ENCODE measurements at regions not wholly inside any gene's neighbourhood (a gene's known extent, or its start where the extent isn't known, plus 50 kb on each side); places are given as distances from the start of the nearest gene placed in this dataset.

DNA sequence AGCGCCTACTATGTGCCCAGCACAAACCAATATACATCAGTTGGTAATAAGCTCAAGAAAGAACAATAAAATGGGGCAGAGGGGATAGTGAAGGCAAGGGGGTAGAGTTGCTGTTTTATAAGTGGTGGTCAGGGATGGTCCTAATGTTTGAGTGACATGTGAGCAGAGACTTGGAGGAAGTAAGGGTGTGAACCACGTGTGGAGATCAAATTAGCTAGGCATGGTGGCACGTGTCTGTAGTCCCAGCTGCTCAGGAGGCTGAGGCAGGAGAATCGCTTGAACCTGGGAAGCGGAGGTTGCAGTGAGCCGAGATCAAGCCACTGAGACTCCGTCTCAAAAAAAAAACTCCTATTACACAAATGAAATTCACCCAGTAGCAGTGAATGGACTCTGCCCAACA, 56.5 kb downstream of the IRX6 start:
- no peak for DNase-seq

DNA sequence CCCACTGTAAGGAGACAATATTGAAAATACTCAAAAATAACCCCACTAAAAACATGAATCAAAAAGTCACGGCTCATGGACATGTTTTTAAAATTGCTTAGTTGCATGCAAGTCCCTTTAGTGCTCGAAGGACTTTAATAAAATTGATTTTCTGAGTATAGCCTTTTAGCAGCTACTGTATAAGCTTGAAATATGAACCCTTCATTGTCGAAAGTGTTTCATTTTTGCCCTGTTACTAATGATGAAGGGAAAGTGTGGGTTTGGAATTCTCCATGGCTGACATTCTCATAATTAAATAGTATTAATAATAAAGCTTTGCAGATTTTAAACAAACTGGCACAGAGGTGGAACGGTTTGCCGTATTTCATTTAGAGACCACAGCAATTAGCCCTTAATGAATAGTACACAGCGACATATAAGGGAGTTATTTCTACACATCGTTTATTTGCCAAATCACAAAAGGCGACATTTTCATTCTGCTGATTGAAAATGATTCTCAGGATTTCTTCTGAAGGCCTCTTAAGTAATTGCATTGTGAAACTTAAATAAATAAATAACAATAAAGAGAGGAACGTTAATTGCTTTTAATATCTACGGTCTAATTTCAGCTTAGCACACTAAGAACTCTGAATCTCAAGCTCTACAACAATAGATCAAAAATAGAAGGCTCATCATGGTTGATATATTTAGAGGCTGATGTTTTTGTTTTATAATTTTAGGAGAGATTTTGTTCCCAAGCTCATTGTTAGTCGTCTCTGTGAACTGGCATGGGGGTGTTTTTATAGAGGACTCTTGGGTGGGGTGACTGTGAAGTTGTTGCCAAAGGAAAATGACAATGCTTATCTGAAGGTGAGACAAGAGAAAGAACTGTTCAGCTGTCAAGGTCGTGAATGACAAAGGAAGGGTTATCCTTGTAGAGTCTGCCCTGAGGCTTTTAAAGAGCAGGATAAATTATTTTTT, 60.6 kb downstream of the IRX6 start:
- DNase-seq = no peak

DNA sequence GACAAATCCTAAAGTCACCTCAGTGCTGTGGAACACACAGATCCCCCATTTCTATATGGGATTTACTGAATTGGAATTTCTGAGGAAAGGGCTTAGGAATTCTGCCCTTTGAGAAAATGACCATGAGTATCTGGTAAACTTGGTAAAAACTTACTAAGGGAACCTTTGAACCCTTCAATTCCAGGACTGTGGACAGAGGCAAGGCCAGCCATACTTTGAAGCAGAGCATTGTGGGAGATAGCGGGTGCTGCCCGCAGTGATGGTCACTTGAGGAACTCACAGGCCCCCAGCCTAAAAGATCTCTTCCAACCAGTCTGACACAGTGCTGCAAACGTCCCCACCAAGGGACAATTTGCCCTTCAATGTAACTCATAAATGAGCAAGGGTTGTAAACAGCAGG, 61.4 kb downstream of the IRX6 start:
- DNase-seq = no peak

DNA sequence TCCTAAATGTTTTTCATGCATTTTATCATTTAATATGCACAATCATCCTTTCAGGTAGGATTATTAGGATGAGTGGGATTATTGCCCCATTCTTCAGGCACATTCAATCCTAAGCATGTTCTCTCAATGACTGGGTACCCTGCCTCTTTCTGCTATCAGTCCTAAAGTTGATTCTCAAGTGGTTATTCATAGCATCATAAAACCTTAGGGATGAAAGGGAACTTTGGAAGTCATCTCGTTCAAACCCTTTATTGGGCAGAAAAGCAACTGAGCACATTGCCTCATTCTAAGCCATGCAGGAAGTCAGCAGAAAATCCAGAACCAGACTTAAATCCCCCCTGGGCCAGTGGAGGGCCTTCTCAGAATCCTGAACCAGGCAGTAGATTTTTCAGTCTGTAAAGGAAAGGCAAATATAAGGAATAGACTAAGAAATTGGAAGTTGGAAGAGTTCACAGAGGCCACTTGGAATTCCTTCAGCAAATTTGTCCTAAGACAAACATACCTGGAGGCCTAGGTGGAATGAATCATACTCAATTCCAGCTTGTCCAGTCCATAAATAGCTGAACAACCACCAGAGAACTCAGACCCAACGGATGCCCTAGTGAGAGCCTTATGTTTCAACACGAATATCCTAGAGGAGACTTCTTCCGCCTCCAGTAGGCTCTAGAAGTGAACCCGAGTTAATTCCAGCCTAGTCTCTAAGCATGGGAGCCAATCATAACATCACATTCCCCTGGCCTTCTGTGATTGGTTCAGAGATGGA, 62.7 kb downstream of the IRX6 start:
- no peak for DNase-seq

DNA sequence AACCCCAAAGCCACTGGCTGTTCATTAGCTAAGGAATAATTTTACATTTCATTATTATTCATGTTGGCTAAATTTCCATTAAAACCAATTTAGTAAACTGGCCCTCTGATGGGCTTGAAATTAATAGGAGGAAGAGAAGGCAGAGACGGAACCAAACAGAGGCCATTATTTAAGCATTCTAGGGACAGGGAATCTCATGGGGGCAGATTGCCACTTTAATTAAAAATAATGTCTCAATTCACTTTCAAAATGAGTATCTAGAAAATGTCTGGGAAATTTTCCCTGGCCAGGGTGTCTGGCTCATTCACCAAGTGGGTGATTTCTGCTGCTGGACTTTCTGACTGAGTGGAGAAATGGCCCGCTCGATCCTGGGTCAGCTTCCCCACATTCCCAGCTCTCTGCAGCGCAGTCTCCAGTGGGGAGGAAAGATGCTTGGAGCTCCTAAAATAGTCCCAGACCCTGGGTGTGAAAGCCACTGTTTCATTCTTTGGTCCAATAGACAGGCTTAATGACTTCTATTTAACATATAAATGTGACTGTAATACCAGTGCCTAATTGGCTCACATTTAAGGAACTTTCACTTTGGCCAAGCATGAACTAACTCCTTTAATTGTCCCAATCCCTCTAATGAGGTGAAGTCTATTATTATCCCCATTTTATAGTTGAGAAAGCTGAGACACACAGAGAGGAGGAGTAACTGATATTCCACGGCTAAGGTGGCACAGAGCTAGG, 64.3 kb downstream of the IRX6 start:
- DNase-seq = no peak

DNA sequence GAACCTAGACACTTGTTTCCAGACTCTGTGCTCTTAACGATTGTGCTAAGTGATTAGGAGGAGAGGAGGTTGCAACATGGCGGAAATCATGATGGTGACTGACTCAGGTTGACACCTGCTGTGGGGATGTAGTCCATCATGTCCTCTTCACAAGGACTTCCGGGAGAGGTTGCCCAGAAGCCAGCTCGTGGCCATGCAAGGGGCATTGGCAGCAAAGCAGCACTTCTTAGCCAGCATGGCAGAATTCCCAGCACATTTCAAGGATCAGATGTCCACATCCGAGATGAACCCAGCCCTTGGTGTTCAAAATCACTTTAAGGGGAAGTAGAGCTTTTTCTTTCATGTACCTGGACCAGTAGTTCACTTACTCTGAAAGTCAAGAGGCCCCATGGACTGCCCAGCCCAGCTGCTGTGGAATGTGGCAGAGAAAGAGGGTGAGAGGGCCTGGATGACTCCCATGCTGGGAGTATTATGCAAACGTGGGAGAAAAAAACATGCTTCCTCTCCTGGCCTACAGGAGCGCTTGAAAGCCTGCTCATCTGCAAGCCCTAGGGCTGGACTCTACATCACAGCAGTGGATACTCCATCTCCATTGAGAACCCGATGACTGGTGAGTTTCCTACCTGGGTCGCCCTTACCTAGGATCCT, 65.5 kb downstream of the IRX6 start:
- DNase-seq = no peak

DNA sequence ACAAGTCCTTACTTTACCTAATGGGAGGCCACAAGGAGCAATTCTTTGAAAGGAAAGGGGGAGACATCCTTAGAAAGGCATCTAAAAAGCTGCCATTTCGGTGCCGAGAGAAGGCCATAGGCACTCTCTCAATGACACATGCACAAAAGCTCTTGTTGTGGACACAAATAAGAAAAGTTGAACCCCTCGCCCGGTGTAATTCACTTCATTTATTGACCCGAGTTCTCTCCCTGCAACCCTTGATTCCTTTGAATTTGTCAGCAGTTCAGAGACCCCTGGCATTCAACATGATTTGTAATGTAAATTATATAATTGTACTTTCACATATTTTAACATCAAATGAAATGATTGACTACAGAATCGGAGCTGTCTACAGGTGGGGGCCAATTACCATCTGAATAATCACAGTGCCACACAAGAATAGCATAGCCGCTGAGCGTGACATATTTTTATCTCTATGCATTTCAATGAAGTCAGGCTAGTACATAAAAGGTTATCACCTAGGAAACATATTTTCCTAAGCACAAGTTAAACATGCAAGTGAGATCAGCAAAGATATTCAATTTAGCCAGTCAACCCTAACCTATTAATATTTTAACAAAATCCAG, 66.7 kb downstream of the IRX6 start:
- DNase-seq = no peak

DNA sequence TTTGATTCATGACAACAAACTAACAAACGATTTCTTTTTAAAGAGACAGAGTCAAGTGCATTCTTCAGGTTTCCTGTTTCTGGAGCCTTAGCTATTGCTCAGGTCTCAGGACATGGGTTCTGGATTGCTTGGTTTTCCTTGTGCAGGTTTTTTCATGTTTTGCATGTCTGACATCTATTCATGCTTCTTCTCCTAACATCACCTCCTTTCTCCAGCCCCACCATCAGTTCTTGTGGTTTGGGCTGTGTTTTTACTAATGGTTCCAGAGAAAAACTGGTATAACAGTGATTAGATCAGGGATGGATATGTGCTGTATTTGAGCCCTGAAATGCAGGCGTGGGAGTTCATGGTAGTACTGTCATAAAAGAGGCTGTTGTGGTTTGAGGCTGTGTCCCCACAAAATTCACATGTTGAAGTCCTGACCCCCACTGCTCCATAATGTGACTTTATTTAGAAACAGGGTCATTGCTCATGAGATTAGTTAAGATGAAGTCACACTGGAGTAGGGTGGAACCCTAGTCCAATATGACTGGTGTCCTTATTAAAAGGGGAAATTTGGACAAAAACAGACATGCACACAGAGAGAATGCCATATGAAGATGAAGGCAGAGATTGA, 67.9 kb downstream of the IRX6 start:
- DNase-seq = no peak

DNA sequence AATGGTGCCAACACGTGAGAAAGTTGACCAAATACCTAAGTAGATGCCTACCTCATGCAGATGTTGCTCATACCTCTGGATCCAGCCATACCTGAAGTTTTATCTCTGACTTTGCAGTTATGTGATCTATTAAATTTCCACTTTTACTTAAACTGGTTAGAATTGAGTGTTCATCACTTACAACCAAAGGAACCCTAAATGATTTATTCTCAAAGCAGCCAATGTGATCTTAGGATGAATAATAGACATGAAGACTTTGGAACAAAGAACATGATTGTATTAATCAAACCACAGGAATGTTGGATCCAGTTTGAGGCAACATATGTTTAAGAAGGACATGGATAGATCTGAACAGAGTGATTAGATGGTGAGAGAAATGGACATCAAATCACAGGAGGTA, 68.7 kb downstream of the IRX6 start:
- no peak for DNase-seq

DNA sequence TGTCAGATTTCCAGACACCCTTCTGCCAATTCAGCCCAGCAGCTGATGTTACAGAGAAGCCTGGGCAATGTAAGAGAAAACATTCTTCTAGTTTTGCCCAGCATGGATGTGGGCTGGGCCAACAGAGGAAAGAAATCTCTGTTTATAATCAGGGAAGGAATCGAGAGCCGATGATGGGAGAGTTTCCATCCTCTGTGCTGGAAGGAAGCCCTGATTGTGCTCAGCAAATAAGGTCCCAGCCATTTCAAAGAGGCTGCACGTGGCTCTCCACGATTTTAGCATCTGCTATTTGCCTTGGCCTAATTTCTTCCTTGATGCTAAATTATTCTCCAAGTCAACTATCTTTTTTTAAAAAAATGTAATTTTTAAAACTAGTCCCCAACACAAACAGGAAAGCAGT, 70.0 kb downstream of the IRX6 start:
- no peak for DNase-seq

DNA sequence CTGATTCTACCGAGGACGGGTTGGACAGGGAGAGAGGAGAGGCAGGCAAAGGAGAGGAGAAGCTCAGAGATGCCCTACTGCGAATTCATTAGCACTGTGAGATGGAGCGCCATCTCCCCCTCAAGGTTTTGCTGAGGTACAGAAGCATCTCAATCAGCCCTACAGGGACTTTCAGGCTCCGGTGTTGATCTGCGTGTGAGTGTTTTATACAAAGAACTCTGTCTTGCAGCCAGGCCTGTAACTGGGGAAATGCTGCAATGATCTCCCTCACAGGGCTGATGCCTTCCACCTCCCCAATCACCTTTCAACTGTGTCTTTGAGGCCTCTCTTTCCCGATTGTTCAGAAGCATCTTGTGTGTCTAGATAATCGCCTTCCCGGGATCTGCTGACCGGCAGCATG, 74.8 kb downstream of the IRX6 start:
- no peak for DNase-seq

DNA sequence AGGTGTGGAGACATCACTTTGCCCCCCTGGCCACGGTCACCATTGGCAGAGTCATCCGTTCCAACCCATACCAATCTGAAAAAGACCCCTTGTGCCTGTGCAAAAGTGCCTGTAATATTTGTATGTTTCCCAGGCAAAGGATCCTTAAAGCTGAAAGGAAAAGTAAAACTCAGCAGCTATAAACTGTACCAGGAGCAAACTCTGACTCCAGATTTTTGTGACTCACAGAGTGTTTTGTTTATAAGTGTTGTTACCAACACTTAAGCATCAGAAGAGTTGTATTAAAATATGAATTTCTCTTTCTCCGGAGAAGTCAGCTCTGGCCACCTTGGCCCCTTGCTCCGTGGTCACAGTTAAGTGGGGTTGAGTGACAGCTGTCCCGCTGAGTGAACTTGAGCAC, 75.9 kb downstream of the IRX6 start:
- DNase-seq = no peak

DNA sequence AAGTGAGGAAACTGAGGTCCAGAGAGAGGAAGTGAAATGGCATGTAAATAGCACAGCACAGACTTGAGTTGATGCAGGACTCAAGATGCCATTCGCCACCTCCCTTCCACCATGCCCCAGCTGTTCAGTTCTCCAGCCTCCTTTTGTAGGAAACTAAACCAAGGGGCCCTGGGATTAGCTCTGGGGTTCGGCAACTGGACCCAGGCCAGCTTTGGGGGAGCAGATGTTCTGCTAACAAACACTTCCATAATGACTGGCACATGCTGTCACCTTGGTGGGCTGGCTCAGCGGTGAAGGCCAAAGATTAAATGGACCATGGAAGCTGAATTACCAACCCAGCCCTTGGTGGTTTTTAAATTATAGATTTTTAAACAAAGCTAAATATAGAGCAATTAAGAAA, 77.0 kb downstream of the IRX6 start:
- DNase-seq = peak; percentile 64

DNA sequence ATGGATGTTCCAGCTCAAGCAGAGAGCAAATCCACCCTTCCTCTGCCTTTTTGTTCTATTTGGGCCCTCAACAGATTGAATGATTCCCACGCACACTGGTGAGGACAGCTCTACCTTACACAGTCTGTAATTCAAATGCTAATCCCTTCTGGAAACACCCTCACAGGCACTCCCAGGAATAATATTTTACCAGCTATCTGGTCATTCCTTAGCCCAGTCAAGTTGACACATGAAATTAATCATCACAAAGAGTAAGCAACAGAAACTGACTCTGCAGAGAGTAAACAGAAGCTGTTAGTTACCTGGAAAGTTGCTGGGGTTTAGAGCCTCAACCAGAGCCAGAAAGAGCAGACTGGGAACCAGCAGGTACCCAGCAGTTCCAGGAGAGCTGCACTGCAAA, 75.5 kb upstream of the MMP2 start:
- no peak for DNase-seq

DNA sequence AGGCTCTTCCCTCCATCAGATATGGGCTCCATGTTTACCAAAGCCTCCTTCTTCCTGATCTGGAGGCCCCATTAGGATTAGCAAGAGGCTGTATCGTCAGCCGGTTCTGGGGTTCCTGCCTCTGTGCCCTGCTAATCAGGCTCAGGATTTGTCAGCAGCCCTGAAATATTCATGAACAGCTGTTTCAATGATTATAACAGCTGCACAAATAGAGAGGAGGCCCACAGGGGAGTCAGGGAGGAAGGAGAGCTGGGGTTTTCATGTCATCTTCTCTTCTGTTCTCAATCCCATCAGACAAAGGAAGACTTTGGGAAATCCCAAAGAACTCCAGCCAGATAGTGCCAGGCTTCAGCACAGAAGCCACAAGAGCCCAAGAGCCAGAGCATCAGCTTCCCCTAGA, 72.3 kb upstream of the MMP2 start:
- no peak for DNase-seq

DNA sequence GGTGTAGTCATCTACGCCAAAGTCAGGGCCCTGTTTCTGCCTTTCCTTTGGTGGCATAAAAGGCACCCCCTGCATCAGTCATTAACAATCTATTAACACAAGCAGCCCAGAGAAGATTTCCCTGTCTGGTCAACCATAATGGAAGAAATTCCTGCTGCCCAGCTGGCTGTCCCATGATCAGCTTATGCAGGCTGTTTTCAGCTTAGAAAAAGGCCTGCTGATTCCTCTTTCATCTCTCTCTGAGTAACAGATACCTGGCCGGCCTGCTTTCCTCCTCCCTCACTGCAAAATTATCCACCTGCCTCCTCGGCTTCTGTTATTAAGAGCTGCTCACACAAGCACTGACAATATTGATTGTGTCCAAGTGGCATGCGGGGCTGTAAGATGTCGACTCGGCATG, 70.3 kb upstream of the MMP2 start:
- no peak for DNase-seq

DNA sequence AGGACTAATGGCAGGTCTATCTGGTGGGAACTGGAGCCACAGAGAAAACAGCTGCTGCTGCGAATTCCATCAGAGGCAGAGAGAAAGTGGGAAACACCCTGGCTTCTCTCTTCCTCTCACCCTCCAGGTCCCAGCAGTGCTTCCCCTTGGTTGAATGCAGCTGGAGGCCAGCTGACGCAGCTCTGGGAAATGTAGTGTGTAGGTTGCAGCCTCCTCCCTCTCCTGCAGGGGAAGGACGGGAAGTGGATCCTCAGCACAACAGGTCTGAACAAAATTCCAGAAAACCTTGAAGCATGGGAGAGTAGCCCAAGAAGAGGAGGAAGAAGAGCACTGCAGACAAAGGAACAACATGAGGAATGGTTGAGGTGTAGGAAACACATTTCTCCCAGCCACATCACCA, 67.8 kb upstream of the MMP2 start:
- DNase-seq = no peak

DNA sequence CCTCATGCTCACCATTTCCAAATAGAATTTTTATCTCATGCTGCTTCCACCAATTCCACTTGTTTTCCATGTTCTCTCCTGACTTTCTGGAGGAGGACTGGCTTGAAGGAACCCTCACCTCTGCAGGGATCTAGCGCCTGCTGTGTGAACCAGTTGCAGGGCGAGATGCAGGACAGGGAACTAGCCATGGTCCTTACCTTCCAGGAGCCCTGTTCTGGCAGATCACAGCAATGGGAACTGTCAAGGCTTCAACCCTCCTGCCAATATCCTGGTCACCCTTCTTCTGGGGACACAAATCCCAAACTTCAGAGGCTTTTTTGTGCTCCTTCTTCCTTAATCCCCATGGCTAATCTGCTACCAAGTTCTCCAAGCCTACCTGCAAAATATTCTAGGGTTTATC, 60.4 kb upstream of the MMP2 start:
- no peak for DNase-seq

DNA sequence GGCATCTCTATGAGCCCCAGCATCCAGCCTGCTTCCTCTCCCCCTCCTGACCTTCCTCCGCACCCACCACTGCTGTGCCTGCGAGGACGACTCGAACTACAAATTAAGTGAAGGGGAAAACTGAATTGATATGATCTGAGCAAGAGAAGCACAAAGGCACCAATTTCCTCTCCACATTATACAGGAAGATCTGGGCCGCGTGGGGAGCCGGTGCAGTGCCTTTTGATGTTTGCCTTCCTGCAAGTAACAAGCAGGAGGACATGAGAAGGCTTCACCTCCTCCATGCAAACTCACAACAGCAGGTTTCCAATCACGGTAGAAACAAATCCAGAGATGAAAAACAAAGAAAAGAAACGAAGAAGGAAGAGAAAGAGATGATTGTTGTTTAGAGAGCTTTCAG, 57.8 kb upstream of the MMP2 start:
- no peak for DNase-seq

DNA sequence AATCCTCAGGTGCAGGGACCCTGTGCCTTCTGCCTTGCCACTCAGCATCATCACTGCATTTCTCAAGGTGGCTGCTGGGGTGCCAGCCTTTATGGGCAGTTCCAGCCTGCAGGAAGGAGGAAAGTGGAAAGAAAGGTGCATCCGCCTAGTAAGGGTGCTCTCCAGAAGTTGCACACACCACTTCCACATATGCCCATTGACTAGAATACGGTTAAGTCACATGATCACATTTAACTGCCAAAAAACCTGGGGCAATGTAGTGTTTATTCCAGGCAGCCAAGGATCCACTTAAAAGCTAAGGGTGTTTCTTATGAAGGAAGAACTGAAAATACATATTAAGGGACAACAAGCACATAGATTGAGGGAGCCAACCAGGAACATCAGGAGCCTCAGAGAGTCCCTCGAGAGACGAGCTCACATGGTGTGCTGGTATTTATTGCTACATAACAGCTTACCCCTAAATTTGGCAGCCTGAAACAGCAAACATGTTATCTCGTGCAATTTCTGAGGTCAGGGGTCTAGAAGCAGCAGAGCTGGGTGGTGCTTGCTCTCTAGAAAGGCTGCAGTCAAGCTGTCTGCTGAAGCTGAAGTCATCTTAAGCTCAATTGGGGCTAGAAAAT, 52.0 kb upstream of the MMP2 start:
- no peak for DNase-seq
